ENCODE measurements at regions not wholly inside any gene's neighbourhood (a gene's known extent, or its start where the extent isn't known, plus 50 kb on each side); places are given as distances from the start of the nearest gene placed in this dataset.
A peak's percentile ranks its signal among the peaks of the same experiment; 100 is the strongest.

GRCh38 chr6:47126647-47127391, 84.7 kb upstream of the ADGRF1 start (continued):
- no peak for TF ChIP-seq ATF5 (CRISPR knock-in tag; IDR thresholded peaks at IDR 0.05; ENCODE audit: low read depth)
- no peak for TF ChIP-seq ZNF766 (CRISPR knock-in tag; IDR thresholded peaks at IDR 0.05; ENCODE audit: borderline replicate concordance)
- no peak for TF ChIP-seq LBX2 (CRISPR knock-in tag; IDR thresholded peaks at IDR 0.05; ENCODE audit: borderline replicate concordance)
- TF ChIP-seq MED1 (CRISPR knock-in tag; IDR thresholded peaks at IDR 0.05), result peak; percentile 55; the same call in 1 of the 2 replicates
- TF ChIP-seq CENPX (CRISPR knock-in tag; IDR thresholded peaks at IDR 0.05), result no peak
- TF ChIP-seq ZNF614 (CRISPR knock-in tag; IDR thresholded peaks at IDR 0.05; ENCODE audit: borderline replicate concordance), result 0 out of 2 replicates have a peak, but pooled peaks have one; percentile 24
- no peak for TF ChIP-seq JDP2 (CRISPR knock-in tag; IDR thresholded peaks at IDR 0.05; ENCODE audit: borderline replicate concordance)
- no peak for TF ChIP-seq ZNF460 (CRISPR knock-in tag; IDR thresholded peaks at IDR 0.05; ENCODE audit: borderline replicate concordance)
- TF ChIP-seq NONO (IDR thresholded peaks at IDR 0.05), result no peak
- TF ChIP-seq NONO (CRISPR knock-in tag; conservative IDR thresholded peaks at IDR 0.05), result no peak
- TF ChIP-seq KIAA2018 (CRISPR knock-in tag; IDR thresholded peaks at IDR 0.05; ENCODE audit: borderline replicate concordance), result no peak
- TF ChIP-seq, protein P1, sequence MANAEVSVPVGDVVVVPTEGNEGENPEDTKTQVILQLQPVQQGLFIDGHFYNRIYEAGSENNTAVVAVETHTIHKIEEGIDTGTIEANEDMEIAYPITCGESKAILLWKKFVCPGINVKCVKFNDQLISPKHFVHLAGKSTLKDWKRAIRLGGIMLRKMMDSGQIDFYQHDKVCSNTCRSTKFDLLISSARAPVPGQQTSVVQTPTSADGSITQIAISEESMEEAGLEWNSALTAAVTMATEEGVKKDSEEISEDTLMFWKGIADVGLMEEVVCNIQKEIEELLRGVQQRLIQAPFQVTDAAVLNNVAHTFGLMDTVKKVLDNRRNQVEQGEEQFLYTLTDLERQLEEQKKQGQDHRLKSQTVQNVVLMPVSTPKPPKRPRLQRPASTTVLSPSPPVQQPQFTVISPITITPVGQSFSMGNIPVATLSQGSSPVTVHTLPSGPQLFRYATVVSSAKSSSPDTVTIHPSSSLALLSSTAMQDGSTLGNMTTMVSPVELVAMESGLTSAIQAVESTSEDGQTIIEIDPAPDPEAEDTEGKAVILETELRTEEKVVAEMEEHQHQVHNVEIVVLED (CRISPR knock-in tag; IDR thresholded peaks at IDR 0.05; ENCODE audit: borderline replicate concordance), result peak; percentile 36; the same call in 1 of the 2 replicates
- TF ChIP-seq NR2C2 (CRISPR knock-in tag; IDR thresholded peaks at IDR 0.05; ENCODE audit: borderline replicate concordance), result peak; percentile 68
- TF ChIP-seq, protein P2, sequence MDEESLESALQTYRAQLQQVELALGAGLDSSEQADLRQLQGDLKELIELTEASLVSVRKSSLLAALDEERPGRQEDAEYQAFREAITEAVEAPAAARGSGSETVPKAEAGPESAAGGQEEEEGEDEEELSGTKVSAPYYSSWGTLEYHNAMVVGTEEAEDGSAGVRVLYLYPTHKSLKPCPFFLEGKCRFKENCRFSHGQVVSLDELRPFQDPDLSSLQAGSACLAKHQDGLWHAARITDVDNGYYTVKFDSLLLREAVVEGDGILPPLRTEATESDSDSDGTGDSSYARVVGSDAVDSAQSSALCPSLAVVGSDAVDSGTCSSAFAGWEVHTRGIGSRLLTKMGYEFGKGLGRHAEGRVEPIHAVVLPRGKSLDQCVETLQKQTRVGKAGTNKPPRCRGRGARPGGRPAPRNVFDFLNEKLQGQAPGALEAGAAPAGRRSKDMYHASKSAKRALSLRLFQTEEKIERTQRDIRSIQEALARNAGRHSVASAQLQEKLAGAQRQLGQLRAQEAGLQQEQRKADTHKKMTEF (CRISPR knock-in tag; IDR thresholded peaks at IDR 0.05), result peak; percentile 69
- TF ChIP-seq SOX5 (CRISPR knock-in tag; IDR thresholded peaks at IDR 0.05; ENCODE audit: borderline replicate concordance), result no peak; the same call in 1 of the 2 replicates
